HG03460 (cell line): ENCODE measurements at regions not wholly inside any gene's neighbourhood (a gene's known extent, or its start where the extent isn't known, plus 50 kb on each side); places are given as distances from the start of the nearest gene placed in this dataset.

Experiments
- ATAC-seq: cut with Tn5 transposase; IDR thresholded peaks from one replicate; pipeline ENCODE4 v1.9.1; 2021; ENCODE audit not compliant: unreplicated experiment

- no peak for ATAC-seq
Observed at GRCh38 chrX:25226151-25226550, 210.4 kb upstream of the ARX start.

GRCh38 chrX:25219480-25219879 is 203.7 kb upstream of the ARX start:
- ATAC-seq: no peak

- ATAC-seq: no peak
Observed at GRCh38 chrX:25213611-25214010, 197.8 kb upstream of the ARX start.

DNA sequence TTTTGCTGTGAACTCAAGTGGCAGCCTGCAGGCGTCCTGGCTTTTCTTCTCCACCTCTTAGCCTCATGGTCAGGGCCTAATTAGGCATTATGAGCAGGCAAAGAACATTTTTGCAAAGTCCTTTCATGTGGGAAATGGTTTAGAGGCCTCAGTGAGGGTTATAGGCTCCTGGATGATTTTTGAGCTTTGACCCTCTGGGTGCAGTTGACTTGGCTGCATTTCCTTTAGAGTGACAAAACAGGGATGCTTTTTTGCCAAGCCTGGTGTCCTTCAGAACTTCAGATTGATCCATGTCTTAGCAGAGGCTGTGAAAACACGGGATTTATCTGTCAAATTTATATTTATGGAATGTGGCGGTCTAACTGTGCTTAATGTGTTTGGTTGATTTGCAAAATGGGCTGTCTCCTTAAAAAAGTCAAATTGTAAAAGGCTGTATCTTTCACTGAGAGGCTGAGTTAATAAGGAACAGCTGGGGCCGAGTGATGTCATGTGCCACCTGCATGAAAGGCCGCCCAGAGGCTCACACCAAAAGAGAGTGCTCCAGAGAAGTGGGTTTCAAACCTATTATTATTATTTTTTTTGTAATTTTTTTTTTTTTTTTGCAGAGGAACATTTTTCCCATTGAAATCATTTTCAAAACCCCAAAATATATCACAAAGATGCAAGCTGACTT is 192.2 kb upstream of the ARX start:
- ATAC-seq: no peak

- ATAC-seq: no peak
Observed at GRCh38 chrX:25206778-25207177, 191.0 kb upstream of the ARX start.

GRCh38 chrX:25204182-25204581 is 188.4 kb upstream of the ARX start:
- ATAC-seq: no peak

- ATAC-seq: no peak
Observed at GRCh38 chrX:25202827-25203226, 187.1 kb upstream of the ARX start.

DNA sequence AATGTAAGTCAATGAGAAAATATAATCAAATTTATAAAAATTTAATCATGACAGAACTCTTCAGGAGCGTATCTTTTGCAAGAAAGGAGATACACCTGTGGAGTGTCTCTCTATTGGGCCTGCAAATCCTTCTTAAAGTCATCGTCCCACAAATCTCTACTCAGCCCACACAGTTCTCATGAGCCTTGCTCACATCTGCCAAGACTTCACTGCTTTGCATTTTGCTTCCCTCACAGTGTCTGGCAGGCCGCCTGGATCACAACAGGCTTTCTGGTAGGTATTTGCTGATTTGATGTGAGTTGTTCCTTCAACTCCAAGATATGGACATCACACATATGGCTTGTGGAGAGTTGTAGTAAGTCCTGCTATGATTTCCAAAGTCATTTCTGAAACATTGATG is 183.1 kb upstream of the ARX start:
- no peak for ATAC-seq

DNA sequence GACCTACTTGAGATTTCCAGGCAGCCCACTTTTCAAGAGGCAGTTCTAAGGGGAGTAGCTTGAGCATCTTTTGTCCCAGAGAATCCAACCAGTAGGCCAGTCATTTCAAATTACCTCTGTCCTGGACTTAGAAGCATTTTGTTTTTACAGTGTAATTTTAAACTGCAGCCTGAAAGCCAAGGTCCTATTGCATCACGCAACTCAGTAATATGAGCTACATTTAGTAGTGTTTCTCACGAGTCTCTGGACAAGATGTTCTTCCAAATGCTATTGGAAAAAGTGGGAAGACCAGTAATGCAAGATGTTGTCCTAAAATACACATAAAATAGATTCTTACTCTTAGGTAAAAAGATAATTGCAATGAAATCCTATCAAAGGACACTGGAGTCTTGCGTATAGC is 182.5 kb upstream of the ARX start:
- no peak for ATAC-seq

- ATAC-seq: no peak
Observed at GRCh38 chrX:25196221-25196620, 180.5 kb upstream of the ARX start.

DNA sequence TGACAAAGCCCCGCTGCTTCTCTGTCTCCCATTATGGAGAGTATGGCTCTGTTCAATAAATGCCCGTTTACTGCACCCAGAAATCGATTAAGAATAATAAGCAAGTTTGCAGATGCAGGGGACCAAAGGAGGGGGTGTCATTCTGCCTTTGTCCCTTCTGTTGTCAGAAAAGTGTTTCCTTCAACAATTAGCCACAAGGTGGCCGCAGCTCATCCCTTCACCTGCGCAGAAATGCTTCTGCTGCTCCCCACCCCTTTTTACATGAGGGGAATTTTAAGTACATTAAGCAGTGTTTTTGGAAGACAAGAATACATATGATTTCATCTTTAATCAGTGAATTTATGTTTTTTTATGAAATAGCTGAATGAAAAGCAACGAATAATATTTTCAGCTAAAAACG is 175.6 kb upstream of the ARX start:
- no peak for ATAC-seq

DNA sequence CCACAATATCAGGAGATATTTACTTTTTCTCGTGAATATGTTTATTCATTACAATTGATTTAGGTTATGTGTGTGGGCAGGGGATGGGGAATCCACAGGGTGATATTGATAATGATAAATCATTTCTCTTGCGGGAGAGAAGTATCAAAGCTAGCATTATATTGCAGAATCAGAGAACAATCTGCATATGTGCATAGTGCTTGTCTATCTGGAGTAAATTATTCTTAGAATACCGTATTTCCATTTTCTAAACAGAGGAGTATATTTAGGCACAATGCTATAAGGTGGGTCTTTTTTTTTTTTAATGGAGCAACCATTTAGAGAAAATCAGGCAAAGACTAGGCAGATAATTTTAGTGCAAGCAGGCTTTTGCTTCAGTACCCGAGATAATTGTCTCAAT is 166.0 kb upstream of the ARX start:
- ATAC-seq: no peak

DNA sequence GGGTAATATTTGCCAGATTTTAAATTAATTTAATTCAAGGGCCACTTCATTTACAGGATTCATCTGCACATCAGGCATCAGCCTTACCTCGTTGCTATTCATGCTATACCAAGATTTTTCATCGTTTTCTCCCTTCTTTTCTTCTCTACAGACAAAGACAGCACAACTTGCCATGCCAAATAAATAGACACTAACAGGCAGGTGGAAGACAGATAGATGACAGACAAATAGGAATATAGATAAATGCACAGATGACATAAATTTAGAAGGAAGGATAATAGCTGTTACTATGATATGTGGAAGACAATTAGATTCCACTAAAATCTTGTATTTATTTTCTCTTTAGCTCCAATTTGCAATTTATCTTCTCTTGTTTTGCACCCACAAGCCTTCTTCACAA is 164.5 kb upstream of the ARX start:
- no peak for ATAC-seq

DNA sequence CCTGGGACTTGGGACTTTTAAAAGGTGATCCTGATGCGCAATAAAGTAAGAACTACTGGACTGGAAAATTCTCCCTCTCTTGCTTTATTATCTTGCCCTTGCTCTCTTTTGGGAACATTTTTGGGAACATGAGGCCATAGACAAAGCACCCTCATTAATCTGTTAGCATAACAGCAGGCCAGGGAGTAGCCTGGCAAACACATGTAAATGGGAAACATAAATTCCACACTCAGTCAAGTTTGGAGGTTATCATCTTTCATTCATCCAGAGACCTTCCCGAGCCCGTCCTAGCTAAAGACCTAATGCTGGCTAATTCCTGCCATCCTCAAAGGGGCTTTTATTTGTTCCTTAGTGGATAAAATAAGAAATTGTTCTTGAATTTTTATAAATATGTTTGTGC is 162.8 kb upstream of the ARX start:
- ATAC-seq: no peak

DNA sequence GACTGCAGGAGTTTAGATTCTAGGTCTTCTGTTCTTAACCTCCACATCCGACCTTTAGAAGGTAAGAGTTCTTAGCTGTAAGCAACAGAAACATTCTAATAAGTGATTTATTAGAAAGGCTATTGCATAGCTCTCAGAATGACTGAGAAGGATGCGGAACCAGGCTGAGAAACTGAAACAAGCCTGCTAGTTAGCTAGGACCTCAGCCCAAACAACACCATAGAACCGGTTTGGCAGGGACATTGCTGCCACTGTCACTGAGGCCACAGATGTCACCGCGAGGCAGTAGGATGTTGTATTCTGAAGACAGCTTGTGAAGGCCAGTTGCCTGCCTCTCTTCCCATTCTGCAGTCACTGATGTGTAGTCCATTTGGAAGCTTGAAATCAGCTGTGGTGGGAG is 160.0 kb upstream of the ARX start:
- no peak for ATAC-seq

DNA sequence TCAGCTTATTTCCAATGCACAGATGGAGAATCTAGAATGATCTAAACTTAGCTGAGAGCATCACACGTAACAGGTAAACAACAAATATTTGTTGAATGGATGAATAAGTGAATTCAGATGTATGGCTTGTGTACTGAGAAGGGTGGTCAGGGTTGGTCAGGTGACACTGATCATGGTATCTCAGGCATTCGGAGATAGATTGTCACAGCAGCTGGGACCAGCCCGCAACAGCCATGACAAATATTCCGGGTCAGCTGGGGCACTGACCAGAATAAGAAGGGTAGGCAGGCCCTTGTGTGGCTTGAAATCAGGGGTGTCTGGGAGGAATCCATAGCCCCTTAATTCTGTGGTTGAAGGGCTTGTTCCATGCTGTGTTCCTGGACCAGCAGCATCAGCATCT is 159.4 kb upstream of the ARX start:
- ATAC-seq: no peak

DNA sequence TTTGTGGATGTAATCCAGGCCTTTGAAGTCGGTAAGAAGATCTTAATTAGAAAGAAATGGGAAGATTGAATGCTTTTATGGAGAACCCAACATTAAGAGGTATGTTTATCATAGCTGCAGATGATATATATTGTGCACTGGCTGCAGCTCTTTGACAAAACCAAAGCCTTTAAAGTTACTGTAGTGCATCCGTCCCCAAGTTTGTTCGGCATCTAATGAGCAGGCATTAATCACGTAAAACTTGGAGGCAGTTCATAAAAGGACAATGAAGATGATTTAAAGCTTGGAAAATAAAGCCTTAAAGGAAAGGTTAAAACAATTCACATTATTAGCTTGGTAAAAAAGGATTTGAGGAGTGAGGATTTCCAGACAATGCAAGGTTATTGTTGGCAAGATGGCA is 150.8 kb upstream of the ARX start:
- no peak for ATAC-seq

GRCh38 chrX:25166145-25166544 is 150.4 kb upstream of the ARX start:
- no peak for ATAC-seq

DNA sequence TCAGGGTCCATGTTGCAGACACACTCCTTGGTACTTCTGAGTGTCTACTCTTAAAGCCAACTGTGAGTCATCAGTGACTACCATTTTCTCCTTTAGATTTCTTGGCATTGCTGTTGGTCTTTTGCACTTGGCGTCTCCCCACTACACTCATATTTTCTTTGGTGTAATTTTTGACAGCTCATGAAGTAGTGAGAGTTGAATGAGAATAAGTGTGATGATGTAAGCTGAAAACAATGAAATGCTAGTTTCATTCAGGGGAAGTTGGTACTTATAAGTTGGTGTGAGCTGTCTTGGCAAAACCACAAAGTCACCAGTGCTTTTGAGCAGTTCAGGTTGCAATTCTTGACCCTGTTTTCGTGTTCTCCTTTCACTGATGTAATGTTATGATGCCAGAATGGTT is 142.9 kb upstream of the ARX start:
- no peak for ATAC-seq

DNA sequence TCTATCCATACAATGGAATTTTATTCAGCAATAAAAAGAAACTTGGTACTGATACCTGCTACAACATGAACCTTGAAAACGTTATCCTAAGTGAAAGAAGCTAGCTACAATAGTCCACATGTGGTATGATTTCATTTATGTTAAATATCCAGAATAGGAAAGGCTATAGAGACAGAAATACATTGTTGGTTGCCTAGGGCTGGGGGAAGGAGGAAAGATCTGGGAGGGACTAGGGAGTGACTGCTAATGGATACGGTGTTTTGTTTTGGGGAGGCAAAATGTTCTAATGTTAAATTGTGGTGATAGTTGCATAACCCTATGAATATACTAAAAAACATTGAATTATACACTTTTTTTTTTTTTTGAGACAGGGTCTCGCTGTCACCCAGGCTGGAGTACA is 141.1 kb upstream of the ARX start:
- no peak for ATAC-seq

GRCh38 chrX:25156323-25156722 is 140.6 kb upstream of the ARX start:
- ATAC-seq: no peak

GRCh38 chrX:25154168-25154567 is 138.4 kb upstream of the ARX start:
- ATAC-seq: no peak

DNA sequence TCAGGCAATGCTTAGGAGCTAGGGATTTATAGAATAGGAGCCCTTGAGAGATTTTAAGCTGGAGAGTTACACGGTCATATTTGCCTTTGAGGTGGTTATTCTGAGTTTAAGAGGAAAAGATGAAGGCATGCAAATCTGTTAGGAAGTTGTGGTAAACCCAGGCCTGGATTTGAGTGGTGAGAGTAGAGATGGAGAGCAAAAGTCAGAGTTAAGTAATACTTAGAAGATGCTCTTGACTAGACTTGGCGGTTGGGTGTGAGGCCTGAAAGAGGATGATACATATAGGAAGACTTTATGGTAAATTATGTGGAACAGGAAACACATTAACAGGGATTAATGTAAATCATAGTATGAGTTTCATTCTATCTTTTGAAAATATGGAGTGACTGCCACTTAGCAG is 136.0 kb upstream of the ARX start:
- ATAC-seq: no peak
